IgD-negative memory B cell (primary cell): ENCODE measurements at regions not wholly inside any gene's neighbourhood (a gene's known extent, or its start where the extent isn't known, plus 50 kb on each side); places are given as distances from the start of the nearest gene placed in this dataset.
A peak's percentile ranks its signal among the peaks of the same experiment; 100 is the strongest.
"Not testable (repeated sequence)": the region's sequence is repeated elsewhere in the genome, so short reads cannot be mapped to it uniquely, and the experiment has no call there.

Source experiments
- H3K27ac Mint-ChIP-seq, 3 donors: one replicate each; pipeline ENCODE4 v1.8.0; 2020 to 2022; ENCODE audit warnings: mild to moderate bottlenecking in 3 of 3, mixed read lengths in 3 of 3, moderate library complexity in 1 of 3
- H3K27me3 Mint-ChIP-seq: one replicate; pipeline ENCODE4 v1.8.0; 2021; ENCODE audit warnings: mixed read lengths
- H3K36me3 Mint-ChIP-seq: one replicate; pipeline ENCODE4 v1.8.0; 2020; ENCODE audit warnings: mild to moderate bottlenecking, mixed read lengths
- H3K4me1 Mint-ChIP-seq, 3 donors: one replicate each; pipeline ENCODE4 v1.8.0; 2020 to 2022; ENCODE audit warnings: mixed read lengths in 3 of 3, mild to moderate bottlenecking in 1 of 3
- H3K4me3 Mint-ChIP-seq, 4 donors: one replicate each; pipeline ENCODE4 v1.8.0; 2020 to 2022; ENCODE audit warnings: mild to moderate bottlenecking in 4 of 4, mixed read lengths in 4 of 4, moderate library complexity in 3 of 4
- H3K9me3 Mint-ChIP-seq, 3 donors: one replicate each; pipeline ENCODE4 v1.8.0; 2020 to 2021; ENCODE audit warnings: mixed read lengths in 3 of 3, mild to moderate bottlenecking in 1 of 3

GRCh38 chr6:21323577-21323976 is 270.0 kb upstream of the SOX4 start:
- Mint-ChIP-seq H3K4me1 (no peaks in the 10 kb centered on the region), H3K36me3 (no peaks in the 10 kb centered on the region), H3K9me3 (peaks cover 0 to 6% (median 4%) of the 10 kb centered on the region in 3 donors), H3K27ac (peak overlapping the region in 1 of 3 donors; percentile 43), H3K4me3 (no peak overlapping the region), H3K27me3 (no peaks in the 10 kb centered on the region)

DNA sequence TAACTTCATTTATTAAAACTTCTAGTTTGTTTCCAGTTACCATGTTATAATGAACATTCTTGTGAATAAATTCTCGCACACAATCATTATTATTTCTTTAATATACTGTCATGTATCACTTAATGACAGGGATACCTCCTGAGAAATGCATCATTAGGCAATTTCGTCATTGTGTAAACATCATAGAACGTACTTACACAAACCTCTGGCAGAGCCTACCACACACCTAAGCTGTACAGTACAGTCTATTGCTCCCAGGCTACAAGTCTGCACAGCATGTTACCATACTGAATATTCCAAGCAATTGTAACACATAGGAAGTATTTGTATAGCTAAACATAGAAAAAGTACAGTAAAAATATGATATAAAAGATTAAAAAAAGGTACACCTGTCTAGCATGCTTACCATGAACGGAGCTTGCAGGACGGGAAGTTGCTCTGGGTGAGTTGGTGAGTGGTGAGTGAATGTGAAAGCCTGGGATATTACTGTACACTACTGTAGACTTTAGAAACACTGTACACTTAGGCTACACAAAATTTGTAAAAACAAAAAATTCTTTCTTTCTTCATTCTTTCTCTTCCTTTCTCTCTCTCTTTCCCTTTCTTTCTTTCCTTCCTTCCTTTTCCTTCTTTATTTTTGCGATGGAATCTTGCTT is 268.2 kb upstream of the SOX4 start:
- no peaks in the 10 kb centered on the region for H3K36me3 Mint-ChIP-seq
- H3K27me3 Mint-ChIP-seq = no peaks in the 10 kb centered on the region
- H3K4me1 Mint-ChIP-seq = no peaks in the 10 kb centered on the region
- no peaks in the 10 kb centered on the region for H3K9me3 Mint-ChIP-seq
- H3K27ac Mint-ChIP-seq = no peak overlapping the region
- H3K4me3 Mint-ChIP-seq = no peak overlapping the region

GRCh38 chr6:21327326-21328112 is 266.0 kb upstream of the SOX4 start:
- Mint-ChIP-seq H3K27me3 (no peaks in the 10 kb centered on the region), H3K36me3 (no peaks in the 10 kb centered on the region), H3K4me3 (no peak overlapping the region), H3K27ac (no peak overlapping the region), H3K4me1 (no peaks in the 10 kb centered on the region), H3K9me3 (no peaks in the 10 kb centered on the region)

- H3K9me3 Mint-ChIP-seq = no peaks in the 10 kb centered on the region
- no peaks in the 10 kb centered on the region for H3K36me3 Mint-ChIP-seq
- no peaks in the 10 kb centered on the region for H3K27me3 Mint-ChIP-seq
- H3K4me3 Mint-ChIP-seq = no peak overlapping the region
- peaks cover 0 to 1% (median 0%) of the 10 kb centered on the region in 3 donors for H3K4me1 Mint-ChIP-seq
- H3K27ac Mint-ChIP-seq = peak overlapping the region in 1 of 3 donors; percentile 46
Observed at GRCh38 chr6:21331235-21331634, 262.3 kb upstream of the SOX4 start.

DNA sequence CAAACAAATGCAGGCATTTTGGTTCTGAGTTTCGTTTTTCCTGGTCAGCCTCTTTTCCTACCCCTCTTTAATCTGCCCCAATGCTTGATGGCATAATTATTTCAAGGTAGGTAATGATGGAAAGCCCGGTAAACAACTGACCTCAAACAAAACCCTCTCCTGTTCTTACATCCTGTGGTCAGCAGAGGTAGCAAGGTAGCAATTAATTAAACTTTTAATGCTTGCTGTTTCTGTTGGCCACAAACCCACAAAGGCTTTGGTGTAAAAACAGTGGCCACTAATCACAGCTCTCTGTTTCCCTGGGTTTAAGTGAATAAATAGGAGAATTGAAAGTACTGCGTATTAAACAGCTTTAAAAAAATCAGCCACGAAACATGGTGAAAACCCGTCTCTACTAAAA is 261.5 kb upstream of the SOX4 start:
- no peak overlapping the region for H3K4me3 Mint-ChIP-seq
- no peaks in the 10 kb centered on the region for H3K36me3 Mint-ChIP-seq
- no peaks in the 10 kb centered on the region for H3K9me3 Mint-ChIP-seq
- H3K4me1 Mint-ChIP-seq = peaks cover 0 to 1% (median 0%) of the 10 kb centered on the region in 3 donors
- no peaks in the 10 kb centered on the region for H3K27me3 Mint-ChIP-seq
- no peak overlapping the region for H3K27ac Mint-ChIP-seq

- Mint-ChIP-seq H3K27ac (no peak overlapping the region), H3K36me3 (no peaks in the 10 kb centered on the region), H3K4me1 (peaks cover 0 to 1% (median 0%) of the 10 kb centered on the region in 3 donors), H3K4me3 (no peak overlapping the region), H3K9me3 (peaks cover 0 to 4% (median 0%) of the 10 kb centered on the region in 3 donors), H3K27me3 (no peaks in the 10 kb centered on the region)
Observed at GRCh38 chr6:21332660-21333059, 260.9 kb upstream of the SOX4 start.

DNA sequence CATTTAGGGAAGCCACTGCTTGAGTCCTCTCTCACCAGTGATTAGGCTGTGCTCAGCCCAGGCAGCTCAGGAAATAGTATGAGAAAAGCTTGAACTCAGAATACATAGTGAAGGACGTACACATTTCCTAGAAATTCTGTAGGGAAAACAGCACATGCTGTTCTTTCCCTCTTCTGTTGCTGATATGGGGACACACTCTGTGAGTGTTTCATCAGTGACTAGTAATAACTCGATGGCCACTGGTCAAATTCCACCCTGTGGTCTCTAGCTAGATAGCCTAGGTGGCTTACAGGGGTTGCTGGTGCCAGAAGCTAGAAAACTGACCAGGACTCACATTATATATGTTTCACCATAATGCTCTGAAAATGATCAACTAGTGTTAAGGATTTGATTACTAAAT is 259.8 kb upstream of the SOX4 start:
- Mint-ChIP-seq H3K4me3 (no peak overlapping the region), H3K9me3 (peaks cover 0 to 8% (median 2%) of the 10 kb centered on the region in 3 donors), H3K27me3 (no peaks in the 10 kb centered on the region), H3K27ac (peak overlapping the region in 1 of 3 donors; percentile 66), H3K36me3 (no peaks in the 10 kb centered on the region), H3K4me1 (peaks cover 0 to 1% (median 0%) of the 10 kb centered on the region in 3 donors)

- H3K36me3 Mint-ChIP-seq = no peaks in the 10 kb centered on the region
- no peak overlapping the region for H3K27ac Mint-ChIP-seq
- H3K4me1 Mint-ChIP-seq = peaks cover 0 to 1% (median 0%) of the 10 kb centered on the region in 3 donors
- H3K27me3 Mint-ChIP-seq = no peaks in the 10 kb centered on the region
- H3K9me3 Mint-ChIP-seq = peaks cover 2 to 8% (median 3%) of the 10 kb centered on the region in 3 donors
- no peak overlapping the region for H3K4me3 Mint-ChIP-seq
Observed at GRCh38 chr6:21334651-21335050, 258.9 kb upstream of the SOX4 start.

- no peak overlapping the region for H3K4me3 Mint-ChIP-seq
- H3K4me1 Mint-ChIP-seq = peaks cover 0 to 1% (median 0%) of the 10 kb centered on the region in 3 donors
- H3K36me3 Mint-ChIP-seq = no peaks in the 10 kb centered on the region
Observed at GRCh38 chr6:21335591-21335990, 258.0 kb upstream of the SOX4 start.

GRCh38 chr6:21337263-21337662 is 256.3 kb upstream of the SOX4 start:
- peaks cover 1% of the 10 kb centered on the region for H3K27me3 Mint-ChIP-seq
- no peak overlapping the region for H3K4me3 Mint-ChIP-seq
- no peaks in the 10 kb centered on the region for H3K36me3 Mint-ChIP-seq
- H3K9me3 Mint-ChIP-seq = peaks cover 2 to 8% (median 3%) of the 10 kb centered on the region in 3 donors
- peaks cover 0 to 1% (median 0%) of the 10 kb centered on the region in 3 donors for H3K4me1 Mint-ChIP-seq
- no peak overlapping the region for H3K27ac Mint-ChIP-seq

More at GRCh38 chr6:21335591-21335990, 258.0 kb upstream of the SOX4 start:
- H3K9me3 Mint-ChIP-seq = peaks cover 2 to 8% (median 3%) of the 10 kb centered on the region in 3 donors
- H3K27ac Mint-ChIP-seq = no peak overlapping the region
- H3K27me3 Mint-ChIP-seq = no peaks in the 10 kb centered on the region

DNA sequence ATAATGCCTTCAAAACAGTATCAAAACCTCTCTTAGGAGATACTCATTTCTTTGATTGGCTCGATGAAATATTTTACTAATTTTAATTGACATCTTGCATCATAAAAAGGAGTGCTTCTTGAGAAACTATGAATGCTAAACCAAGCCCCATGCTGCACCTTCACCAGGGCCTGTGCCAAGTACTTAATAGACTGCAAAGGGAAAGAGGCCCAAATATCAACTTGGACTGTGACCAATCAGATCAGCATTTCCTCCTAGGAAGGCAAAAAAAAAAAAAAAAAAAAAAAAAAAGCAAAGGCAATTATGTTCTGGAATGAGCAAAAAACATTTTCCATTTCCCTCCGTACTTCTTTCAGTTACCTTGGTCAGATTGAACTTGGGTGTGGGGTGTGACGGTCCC is 253.0 kb upstream of the SOX4 start:
- Mint-ChIP-seq H3K36me3 (no peaks in the 10 kb centered on the region), H3K27me3 (peaks cover 4% of the 10 kb centered on the region), H3K4me1 (no peaks in the 10 kb centered on the region), H3K4me3 (no peak overlapping the region), H3K27ac (no peak overlapping the region), H3K9me3 (peaks cover 2 to 8% (median 3%) of the 10 kb centered on the region in 3 donors)

- no peak overlapping the region for H3K4me3 Mint-ChIP-seq
- H3K36me3 Mint-ChIP-seq = no peaks in the 10 kb centered on the region
- no peaks in the 10 kb centered on the region for H3K4me1 Mint-ChIP-seq
- peaks cover 4% of the 10 kb centered on the region for H3K27me3 Mint-ChIP-seq
- H3K27ac Mint-ChIP-seq = no peak overlapping the region
- peaks cover 7 to 8% (median 7%) of the 10 kb centered on the region in 3 donors for H3K9me3 Mint-ChIP-seq
Observed at GRCh38 chr6:21341910-21342309, 251.6 kb upstream of the SOX4 start.

GRCh38 chr6:21342501-21342900 is 251.1 kb upstream of the SOX4 start:
- Mint-ChIP-seq H3K27me3 (peaks cover 4% of the 10 kb centered on the region), H3K36me3 (no peaks in the 10 kb centered on the region), H3K27ac (no peak overlapping the region), H3K9me3 (peaks cover 4 to 7% (median 7%) of the 10 kb centered on the region in 3 donors), H3K4me1 (no peaks in the 10 kb centered on the region), H3K4me3 (no peak overlapping the region)

DNA sequence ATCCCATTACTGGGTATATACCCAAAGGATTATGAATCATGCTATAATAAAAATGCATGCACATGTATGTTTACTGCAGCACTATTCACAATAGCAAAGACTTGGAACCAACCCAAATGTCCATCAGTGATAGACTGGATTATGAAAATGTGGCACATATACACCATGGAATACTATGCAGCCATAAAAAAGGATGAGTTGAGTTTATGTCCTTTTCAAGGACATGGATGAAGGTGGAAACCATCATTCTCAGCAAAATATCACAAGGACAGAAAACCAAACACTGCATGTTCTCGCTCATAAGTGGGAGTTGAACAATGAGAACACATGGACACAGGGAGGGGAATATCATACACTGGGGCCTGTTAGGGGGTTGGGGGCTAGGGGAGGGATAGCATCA is 247.8 kb upstream of the SOX4 start:
- not testable (repeated sequence) for H3K27me3 Mint-ChIP-seq, H3K27ac Mint-ChIP-seq, H3K4me3 Mint-ChIP-seq, H3K4me1 Mint-ChIP-seq, H3K36me3 Mint-ChIP-seq, H3K9me3 Mint-ChIP-seq

GRCh38 chr6:21348146-21348503 is 245.4 kb upstream of the SOX4 start:
- Mint-ChIP-seq H3K4me1 (no peaks in the 10 kb centered on the region), H3K4me3 (no peak overlapping the region), H3K36me3 (no peaks in the 10 kb centered on the region), H3K9me3 (peaks cover 0 to 5% (median 4%) of the 10 kb centered on the region in 3 donors), H3K27ac (no peak overlapping the region), H3K27me3 (peaks cover 3% of the 10 kb centered on the region)
